Stimulated activated CD4-positive, alpha-beta T cell treated with anti-CD3 and anti-CD28 coated beads, Interleukin-12 subunit alpha, Interleukin-12 subunit beta, amount 100 ng/mL, for 4 hours (primary cell): ENCODE measurements at regions not wholly inside any gene's neighbourhood (a gene's known extent, or its start where the extent isn't known, plus 50 kb on each side); places are given as distances from the start of the nearest gene placed in this dataset.
A peak's percentile ranks its signal among the peaks of the same experiment; 100 is the strongest.

Experiments
- DNase-seq: peaks from one replicate; pipeline ENCODE4 v3.0.0-alpha.2; 2020

- DNase-seq, result no peak
Measured at GRCh38 chr7:142351145-142351544, 93.3 kb upstream of the PRSS58 start.

GRCh38 chr7:142349670-142350405, 92.0 kb upstream of the PRSS58 start:
- no peak for DNase-seq

GRCh38 chr7:142348921-142349405, 91.1 kb upstream of the PRSS58 start:
- no peak for DNase-seq

GRCh38 chr7:142348100-142348499, 90.2 kb upstream of the PRSS58 start:
- no peak for DNase-seq

GRCh38 chr7:142347091-142347490, 89.2 kb upstream of the PRSS58 start:
- no peak for DNase-seq

GRCh38 chr7:142345811-142346210, 88.0 kb upstream of the PRSS58 start:
- no peak for DNase-seq

- DNase-seq, result no peak
Measured at GRCh38 chr7:142338633-142339501, 81.0 kb upstream of the PRSS58 start.

GRCh38 chr7:142337054-142338001, 79.5 kb upstream of the PRSS58 start:
- no peak for DNase-seq

GRCh38 chr7:142334806-142335205, 76.9 kb upstream of the PRSS58 start:
- DNase-seq, result no peak

- no peak for DNase-seq
Measured at GRCh38 chr7:142334236-142334635, 76.4 kb upstream of the PRSS58 start.

GRCh38 chr7:142332421-142332820, 74.6 kb upstream of the PRSS58 start:
- DNase-seq, result no peak

GRCh38 chr7:142331941-142332340, 74.1 kb upstream of the PRSS58 start:
- no peak for DNase-seq

GRCh38 chr7:142329062-142329790, 71.4 kb upstream of the PRSS58 start:
- no peak for DNase-seq

GRCh38 chr7:142328551-142328950, 70.7 kb upstream of the PRSS58 start:
- DNase-seq, result no peak

- DNase-seq, result no peak
Measured at GRCh38 chr7:142327628-142328405, 70.0 kb upstream of the PRSS58 start.

GRCh38 chr7:142323706-142324105, 65.8 kb upstream of the PRSS58 start:
- peak; percentile 46 for DNase-seq

- no peak for DNase-seq
Measured at GRCh38 chr7:142321391-142321790, 63.5 kb upstream of the PRSS58 start.

GRCh38 chr7:142320883-142321282, 63.0 kb upstream of the PRSS58 start:
- no peak for DNase-seq

- peak; percentile 29 for DNase-seq
Measured at GRCh38 chr7:142319970-142320369, 62.1 kb upstream of the PRSS58 start.

GRCh38 chr7:142314281-142314680, 56.4 kb upstream of the PRSS58 start:
- no peak for DNase-seq

GRCh38 chr7:142313528-142313927, 55.7 kb upstream of the PRSS58 start:
- DNase-seq, result no peak
